Thyroid gland (tissue), 4 donors: ENCODE measurements at regions not wholly inside any gene's neighbourhood (a gene's known extent, or its start where the extent isn't known, plus 50 kb on each side); places are given as distances from the start of the nearest gene placed in this dataset.

ENCODE experiments used
- CTCF ChIP-seq, 6 experiments: fragments of 200-600 bp in 3 of 6; fragments of 450-650 bp in 3 of 6; sonication (generic) in 3 of 6; IDR thresholded peaks; one replicate each; pipeline ENCODE4 v1.5.1; 2016 to 2019; ENCODE audit warnings: antibody characterized with exemption in 6 of 6, mild to moderate bottlenecking in 2 of 6, inconsistent platforms in 1 of 6, moderate library complexity in 1 of 6
- POLR2A ChIP-seq, 2 donors: fragments of 450-650 bp; IDR thresholded peaks; one replicate each; pipeline ENCODE4 v1.6.1; 2017; ENCODE audit warnings: antibody characterized with exemption in 2 of 2, mild to moderate bottlenecking in 2 of 2, moderate library complexity in 1 of 2

GRCh38 chr9:115196919-115197318, 79.0 kb upstream of the TNC start:
- TF ChIP-seq CTCF (IDR thresholded peaks at IDR 0.05) = no peak
- no peak for TF ChIP-seq POLR2A (IDR thresholded peaks at IDR 0.05)
